Neural crest cell (in vitro differentiated cells): ENCODE measurements at regions not wholly inside any gene's neighbourhood (a gene's known extent, or its start where the extent isn't known, plus 50 kb on each side); places are given as distances from the start of the nearest gene placed in this dataset.

Experiments used
- DNase-seq: peaks from one replicate; pipeline ENCODE4 v3.0.0; 2021; ENCODE audit warnings: low read depth, mixed read lengths, low spot score
- H3K27ac Mint-ChIP-seq: one replicate; pipeline ENCODE4 v1.8.0; 2021; ENCODE audit warnings: mild to moderate bottlenecking, mixed read lengths; ENCODE audit not compliant: unreplicated experiment
- H3K27me3 Mint-ChIP-seq: 2 replicates; pipeline ENCODE4 v1.8.0; 2021; ENCODE audit warnings: low read depth, mild to moderate bottlenecking, mixed read lengths
- H3K36me3 Mint-ChIP-seq: 2 replicates; pipeline ENCODE4 v1.8.0; 2021; ENCODE audit warnings: low read depth, mild to moderate bottlenecking, mixed read lengths
- H3K4me1 Mint-ChIP-seq: 2 replicates; pipeline ENCODE4 v1.8.0; 2021; ENCODE audit warnings: mixed read lengths
- H3K4me3 Mint-ChIP-seq: one replicate; pipeline ENCODE4 v1.8.0; 2021; ENCODE audit warnings: mild to moderate bottlenecking, mixed read lengths
- H3K9me3 Mint-ChIP-seq: 2 replicates; pipeline ENCODE4 v1.8.0; 2021; ENCODE audit warnings: mixed read lengths
- CTCF ChIP-seq: fragments of 200-600 bp; sonication (generic); conservative IDR thresholded peaks from 2 replicates; pipeline ENCODE4 v1.5.0; 2021; ENCODE audit warnings: antibody characterized with exemption, mild to moderate bottlenecking

GRCh38 chr21:23886828-23887724 is 1720.2 kb downstream of the MRPL39 start:
- Mint-ChIP-seq H3K4me1 (no peaks in the 10 kb centered on the region), H3K36me3 (no peaks in the 10 kb centered on the region), H3K9me3 (peaks cover 3% of the 10 kb centered on the region), H3K27ac (no peak overlapping the region), H3K4me3 (no peak overlapping the region), H3K27me3 (no peaks in the 10 kb centered on the region)
- TF ChIP-seq CTCF: no peak
- DNase-seq: no peak

- Mint-ChIP-seq H3K4me1 (no peaks in the 10 kb centered on the region), H3K27ac (no peak overlapping the region), H3K27me3 (no peaks in the 10 kb centered on the region), H3K4me3 (no peak overlapping the region), H3K9me3 (peaks cover 6% of the 10 kb centered on the region), H3K36me3 (no peaks in the 10 kb centered on the region)
- no peak for DNase-seq
- TF ChIP-seq CTCF: no peak
Measured at GRCh38 chr21:23881783-23882182, 1725.5 kb downstream of the MRPL39 start.

- Mint-ChIP-seq H3K27ac (no peak overlapping the region), H3K36me3 (no peaks in the 10 kb centered on the region), H3K27me3 (no peaks in the 10 kb centered on the region), H3K4me1 (no peaks in the 10 kb centered on the region), H3K9me3 (peaks cover 3% of the 10 kb centered on the region), H3K4me3 (no peak overlapping the region)
- DNase-seq: no peak
- no peak for TF ChIP-seq CTCF
Measured at GRCh38 chr21:23876925-23877558, 1730.2 kb downstream of the MRPL39 start.

- Mint-ChIP-seq H3K4me1 (no peaks in the 10 kb centered on the region), H3K27ac (no peak overlapping the region), H3K36me3 (no peaks in the 10 kb centered on the region), H3K9me3 (no peaks in the 10 kb centered on the region), H3K4me3 (no peak overlapping the region), H3K27me3 (no peaks in the 10 kb centered on the region)
- DNase-seq: no peak
- no peak for TF ChIP-seq CTCF
Measured at GRCh38 chr21:23874271-23874670, 1733.0 kb downstream of the MRPL39 start.

- DNase-seq: no peak
- H3K9me3 Mint-ChIP-seq: peaks cover 14% of the 10 kb centered on the region
- no peaks in the 10 kb centered on the region for H3K4me1 Mint-ChIP-seq
- H3K27ac Mint-ChIP-seq: no peak overlapping the region
- no peak for TF ChIP-seq CTCF
- peaks cover 3% of the 10 kb centered on the region for H3K36me3 Mint-ChIP-seq
- no peaks in the 10 kb centered on the region for H3K27me3 Mint-ChIP-seq
- no peak overlapping the region for H3K4me3 Mint-ChIP-seq
Measured at GRCh38 chr21:23861911-23862504, 1745.3 kb downstream of the MRPL39 start.
